GM12878 (cell line): ENCODE measurements at regions not wholly inside any gene's neighbourhood (a gene's known extent, or its start where the extent isn't known, plus 50 kb on each side); places are given as distances from the start of the nearest gene placed in this dataset.

Source experiments
- ATAC-seq: fragments of 200-7000 bp; cut with Tn5 transposase; 3 replicates; pipeline ENCODE4 v1.9.1; 2020; ENCODE audit warnings: mild to moderate bottlenecking, moderate library complexity
- BruUV-seq: library from RNA; stranded (reverse); fragments of 400-500 nt; replicated peaks from 2 replicates; lab custom pipeline; 2021; lab: Mats Ljungman, UMichigan
- CTCF ChIA-PET: fragments of 300-600 bp; sonication (Branson Sonifier 250); formaldehyde crosslinking; extraction: SDS; loops from one replicate; lab custom pipeline; 2021; ENCODE audit warnings: inconsistent platforms; lab: Yijun Ruan, JAX
- POLR2A ChIA-PET: fragments of 350-600 bp; formaldehyde crosslinking; extraction: SDS; loops from one replicate; lab custom pipeline; 2021; ENCODE audit warnings: inconsistent platforms; lab: Charles Lee
- RAD21 ChIA-PET: fragments of 300-600 bp; sonication (Branson Sonifier 250); formaldehyde crosslinking; loops from one replicate; lab custom pipeline; 2023; ENCODE audit warnings: antibody characterized with exemption; ENCODE audit not compliant: unreplicated experiment; lab: Charles Lee
- SMC1A ChIA-PET: fragments of 300-600 bp; sonication (Branson Sonifier 250); formaldehyde crosslinking; loops from one replicate; lab custom pipeline; 2023; ENCODE audit not compliant: unreplicated experiment, uncharacterized antibody; lab: Charles Lee
- DNase-seq: peaks from one replicate; pipeline ENCODE4 v3.0.0-alpha.2; 2011; ENCODE audit warnings: low read depth, low spot score
- FAIRE-seq: peaks from 3 replicates; lab custom pipeline; 2011; peaks lifted over from hg19 to GRCh38; lab: Jason Lieb, UNC
- H2AFZ ChIP-seq: 2 replicates; pipeline ENCODE4 v1.6.0; 2011; ENCODE audit warnings: low read depth, low read length, control low read depth; ENCODE audit not compliant: control insufficient read depth
- H3K27ac ChIP-seq: 2 replicates; pipeline ENCODE4 v1.5.1; 2011; ENCODE audit warnings: control low read depth; ENCODE audit not compliant: control insufficient read depth, insufficient read depth
- H3K27me3 ChIP-seq, 2 experiments: replicated peaks in 1 of 2; 2 replicates each; pipeline versions ENCODE4 v1.6.0 to v1.6.1; 2011; ENCODE audit warnings: low read length in 1 of 2; ENCODE audit not compliant: control insufficient read depth in 2 of 2, insufficient read depth in 2 of 2
- H3K36me3 ChIP-seq, 2 experiments: 2 replicates each; pipeline ENCODE4 v1.5.1; 2011; ENCODE audit warnings: low read length in 1 of 2; ENCODE audit not compliant: control insufficient read depth in 2 of 2, insufficient read depth in 2 of 2
- H3K4me1 ChIP-seq: 2 replicates; pipeline ENCODE4 v1.6.1; 2011; ENCODE audit warnings: mild to moderate bottlenecking, low read length, moderate library complexity, mixed read lengths; ENCODE audit not compliant: control insufficient read depth, insufficient read depth
- H3K4me2 ChIP-seq: 2 replicates; pipeline ENCODE4 v1.6.0; 2011; ENCODE audit warnings: control low read depth; ENCODE audit not compliant: control insufficient read depth, insufficient read depth
- H3K4me3 ChIP-seq: fragments of 200-600 bp; sonication (generic); 2 replicates; pipeline ENCODE4 v1.5.1; 2016
- H3K79me2 ChIP-seq: 2 replicates; pipeline ENCODE4 v1.6.0; 2011; ENCODE audit warnings: low read length; ENCODE audit not compliant: control insufficient read depth, insufficient read depth
- H3K9ac ChIP-seq: 2 replicates; pipeline ENCODE4 v1.8.0; 2011; ENCODE audit warnings: low read length, control low read depth, mixed read lengths; ENCODE audit not compliant: control insufficient read depth, insufficient read depth
- H3K9me3 ChIP-seq: replicated peaks from 3 replicates; pipeline ENCODE4 v1.5.1; 2011; ENCODE audit warnings: mild to moderate bottlenecking, low read length; ENCODE audit not compliant: control insufficient read depth, insufficient read depth
- H4K20me1 ChIP-seq: 2 replicates; pipeline ENCODE4 v1.6.0; 2011; ENCODE audit not compliant: control insufficient read depth, insufficient read depth
- BCL11A ChIP-seq: IDR thresholded peaks from 2 replicates; pipeline ENCODE4 v1.6.1; 2011; ENCODE audit warnings: low read depth, low read length
- CHD2 ChIP-seq: IDR thresholded peaks from 2 replicates; pipeline ENCODE4 v1.6.1; 2011; ENCODE audit warnings: low read depth, low read length, improper control_type of control experiment, borderline replicate concordance
- DPF2 ChIP-seq: fragments of 450-650 bp; IDR thresholded peaks from 2 replicates; pipeline ENCODE4 v1.6.1; 2017; ENCODE audit warnings: mild to moderate bottlenecking
- ESRRA ChIP-seq: IDR thresholded peaks from 2 replicates; pipeline ENCODE4 v1.6.1; 2012; ENCODE audit warnings: mild to moderate bottlenecking, low read length, improper control_type of control experiment
- FOXK2 ChIP-seq: fragments of 450-650 bp; IDR thresholded peaks from 2 replicates; pipeline ENCODE4 v1.6.1; 2017; ENCODE audit warnings: mild to moderate bottlenecking, moderate library complexity
- GATAD2B ChIP-seq: fragments of 450-650 bp; conservative IDR thresholded peaks from 2 replicates; pipeline ENCODE4 v1.6.1; 2017; ENCODE audit warnings: low read depth, mild to moderate bottlenecking, moderate library complexity
- IKZF2 ChIP-seq, 2 experiments: fragments of 450-650 bp; IDR thresholded peaks; 2 replicates each; pipeline ENCODE4 v1.6.1; 2017; ENCODE audit warnings: mild to moderate bottlenecking in 2 of 2, moderate library complexity in 2 of 2
- NFIC ChIP-seq: IDR thresholded peaks from 2 replicates; pipeline ENCODE4 v1.6.1; 2012; ENCODE audit warnings: low read depth, mild to moderate bottlenecking, inconsistent platforms, low read length, moderate library complexity
- PAX8 ChIP-seq: fragments of 450-650 bp; IDR thresholded peaks from 2 replicates; pipeline ENCODE4 v1.6.1; 2017; ENCODE audit warnings: mild to moderate bottlenecking, moderate library complexity
- SMAD1 ChIP-seq: fragments of 450-650 bp; IDR thresholded peaks from 2 replicates; pipeline ENCODE4 v1.6.1; 2018; ENCODE audit warnings: mild to moderate bottlenecking, low read depth; ENCODE audit not compliant: partially characterized antibody
- SPI1 ChIP-seq: IDR thresholded peaks from 2 replicates; pipeline ENCODE4 v1.6.1; 2011; ENCODE audit warnings: low read depth, mild to moderate bottlenecking, low read length, moderate library complexity, borderline replicate concordance; ENCODE audit not compliant: insufficient read depth
- YY1 ChIP-seq: IDR thresholded peaks from 2 replicates; pipeline ENCODE4 v1.6.1; 2011; ENCODE audit warnings: low read depth, mild to moderate bottlenecking, low read length
- ZNF207 ChIP-seq: fragments of 450-650 bp; IDR thresholded peaks from 2 replicates; pipeline ENCODE4 v1.6.1; 2014; ENCODE audit warnings: antibody characterized with exemption, mild to moderate bottlenecking, borderline replicate concordance
- ZNF274 ChIP-seq: IDR thresholded peaks from one replicate; pipeline ENCODE4 v1.8.0; 2011; ENCODE audit not compliant: insufficient read length, insufficient read depth
- ZNF622 ChIP-seq: fragments of 450-650 bp; IDR thresholded peaks from 2 replicates; pipeline ENCODE4 v1.6.1; 2017; ENCODE audit warnings: mild to moderate bottlenecking, inconsistent platforms
- WGBS: methylation state at CpG from one replicate; pipeline ENCODE4 v1.1.6; 2016; ENCODE audit warnings: low lambda C conversion rate; ENCODE audit not compliant: insufficient replicate concordance, insufficient coverage; ENCODE audit errors: missing lambda C conversion rate; 5-methylcytosine and 5-hydroxymethylcytosine counted together
- in situ Hi-C: fragments of 300-500 bp; cut with MboI; formaldehyde crosslinking; loops from 9 replicates; pipeline ENCODE4 v1.14.3; 2018; ENCODE audit warnings: mixed read lengths
- intact Hi-C: fragments of 100-400 bp; cut with micrococcal nuclease; formaldehyde crosslinking; loops from one replicate; pipeline ENCODE4 v1.14.2; 2022; ENCODE audit not compliant: unreplicated experiment
- TF ChIP-seq, protein P1 (sequence below): IDR thresholded peaks from 2 replicates; pipeline ENCODE4 v1.6.1; 2012; ENCODE audit warnings: low read depth, low read length, improper control_type of control experiment
- TF ChIP-seq, protein P2 (sequence below): fragments of 450-650 bp; IDR thresholded peaks from 2 replicates; pipeline ENCODE4 v1.6.1; 2014; ENCODE audit warnings: mild to moderate bottlenecking

DNA sequence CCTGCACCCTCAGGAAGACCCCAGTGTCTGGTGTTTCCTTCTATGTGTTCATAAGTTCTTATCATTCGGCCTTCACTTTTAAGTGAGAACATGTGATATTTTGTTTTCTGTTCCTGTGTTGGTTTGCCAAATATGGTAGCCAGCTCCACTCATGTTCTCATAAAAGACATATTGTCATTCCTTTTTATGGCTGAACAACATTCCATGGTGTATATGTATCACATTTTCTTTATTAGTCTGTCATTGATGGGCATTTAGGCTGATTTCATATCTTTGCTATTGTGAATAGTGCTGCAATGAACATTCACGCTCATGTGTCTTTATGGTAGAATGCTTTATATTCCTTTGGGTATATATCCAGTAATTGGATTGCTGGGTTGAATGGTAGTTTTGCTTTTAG, 645.1 kb downstream of the SLC16A7 start:
- RAD21 ChIA-PET, result no interaction called here
- no peak for FAIRE-seq

More for the DNA sequence above, 645.1 kb downstream of the SLC16A7 start:
- H3K79me2 ChIP-seq, result no peaks in the 10 kb centered on the region
- no peak overlapping the region for H3K27ac ChIP-seq
- WGBS, result 11% methylated on average over 2 of the region's 2 CpGs
- H3K36me3 ChIP-seq, result no peaks in the 10 kb centered on the region
- TF ChIP-seq YY1 (no peak), ZNF622 (no peak), BCL11A (no peak), PAX8 (no peak), ESRRA (no peak), IKZF2 (IDR thresholded peaks at IDR 0.05) (no peak), FOXK2 (no peak), GATAD2B (no peak), DPF2 (no peak), ZNF274 (no peak), CHD2 (no peak), SMAD1 (no peak), NFIC (no peak), SPI1 (no peak), ZNF207 (no peak)
- TF ChIP-seq, protein P1, sequence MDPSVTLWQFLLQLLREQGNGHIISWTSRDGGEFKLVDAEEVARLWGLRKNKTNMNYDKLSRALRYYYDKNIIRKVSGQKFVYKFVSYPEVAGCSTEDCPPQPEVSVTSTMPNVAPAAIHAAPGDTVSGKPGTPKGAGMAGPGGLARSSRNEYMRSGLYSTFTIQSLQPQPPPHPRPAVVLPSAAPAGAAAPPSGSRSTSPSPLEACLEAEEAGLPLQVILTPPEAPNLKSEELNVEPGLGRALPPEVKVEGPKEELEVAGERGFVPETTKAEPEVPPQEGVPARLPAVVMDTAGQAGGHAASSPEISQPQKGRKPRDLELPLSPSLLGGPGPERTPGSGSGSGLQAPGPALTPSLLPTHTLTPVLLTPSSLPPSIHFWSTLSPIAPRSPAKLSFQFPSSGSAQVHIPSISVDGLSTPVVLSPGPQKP, result no peak
- TF ChIP-seq, protein P2, sequence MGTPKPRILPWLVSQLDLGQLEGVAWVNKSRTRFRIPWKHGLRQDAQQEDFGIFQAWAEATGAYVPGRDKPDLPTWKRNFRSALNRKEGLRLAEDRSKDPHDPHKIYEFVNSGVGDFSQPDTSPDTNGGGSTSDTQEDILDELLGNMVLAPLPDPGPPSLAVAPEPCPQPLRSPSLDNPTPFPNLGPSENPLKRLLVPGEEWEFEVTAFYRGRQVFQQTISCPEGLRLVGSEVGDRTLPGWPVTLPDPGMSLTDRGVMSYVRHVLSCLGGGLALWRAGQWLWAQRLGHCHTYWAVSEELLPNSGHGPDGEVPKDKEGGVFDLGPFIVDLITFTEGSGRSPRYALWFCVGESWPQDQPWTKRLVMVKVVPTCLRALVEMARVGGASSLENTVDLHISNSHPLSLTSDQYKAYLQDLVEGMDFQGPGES, result no peak
- no TSS peak for BruUV-seq
- CTCF ChIA-PET, result no interaction called here
- no peaks in the 10 kb centered on the region for H3K9me3 ChIP-seq
- no peak overlapping the region for H2AFZ ChIP-seq
- DNase-seq (no peak), ATAC-seq (no peak)
- POLR2A ChIA-PET, result no interaction called here
- no peak overlapping the region for H3K4me3 ChIP-seq
- intact Hi-C loops, result no loop called here
- no peak overlapping the region for H3K9ac ChIP-seq
- H3K27me3 ChIP-seq, result no peaks in the 10 kb centered on the region
- no peak overlapping the region for H3K4me2 ChIP-seq
- no peaks in the 10 kb centered on the region for H4K20me1 ChIP-seq
- SMC1A ChIA-PET, result interaction anchor here (0.6 to 1.4 kb wide), 3 partner anchors 12 to 532 kb away, joined by 3 read pairs; no protein-coding TSS in a partner anchor
- H3K4me1 ChIP-seq, result no peaks in the 10 kb centered on the region
- in situ Hi-C loops, result no loop called here
